GM12874 (cell line): ENCODE measurements at regions not wholly inside any gene's neighbourhood (a gene's known extent, or its start where the extent isn't known, plus 50 kb on each side); places are given as distances from the start of the nearest gene placed in this dataset.

Experiments
- TF ChIP-seq, protein P1 (sequence below): IDR thresholded peaks from 2 replicates; pipeline ENCODE4 v1.5.1; 2011; ENCODE audit warnings: low read depth, mild to moderate bottlenecking, control low read depth, low read length, moderate library complexity; ENCODE audit not compliant: insufficient read depth

DNA sequence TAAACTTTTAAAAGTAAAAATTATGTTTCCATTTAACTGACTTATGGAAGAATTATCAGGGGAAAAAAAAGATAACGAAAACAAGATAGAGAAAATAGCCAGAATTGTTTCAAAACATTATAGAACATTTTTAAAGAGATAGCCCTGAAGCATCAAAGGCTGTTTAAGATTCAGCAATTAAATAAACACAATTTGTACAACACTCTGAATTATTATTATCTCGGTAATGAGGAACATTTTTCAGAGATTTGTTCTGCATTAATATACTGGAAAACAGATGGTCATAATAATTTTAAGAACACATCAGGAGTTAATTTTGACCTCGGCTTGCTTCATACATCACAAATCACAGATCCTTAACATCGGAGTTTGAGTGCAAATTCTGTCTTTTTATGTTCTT, 643.8 kb downstream of the SORCS1 start:
- TF ChIP-seq, protein P1, sequence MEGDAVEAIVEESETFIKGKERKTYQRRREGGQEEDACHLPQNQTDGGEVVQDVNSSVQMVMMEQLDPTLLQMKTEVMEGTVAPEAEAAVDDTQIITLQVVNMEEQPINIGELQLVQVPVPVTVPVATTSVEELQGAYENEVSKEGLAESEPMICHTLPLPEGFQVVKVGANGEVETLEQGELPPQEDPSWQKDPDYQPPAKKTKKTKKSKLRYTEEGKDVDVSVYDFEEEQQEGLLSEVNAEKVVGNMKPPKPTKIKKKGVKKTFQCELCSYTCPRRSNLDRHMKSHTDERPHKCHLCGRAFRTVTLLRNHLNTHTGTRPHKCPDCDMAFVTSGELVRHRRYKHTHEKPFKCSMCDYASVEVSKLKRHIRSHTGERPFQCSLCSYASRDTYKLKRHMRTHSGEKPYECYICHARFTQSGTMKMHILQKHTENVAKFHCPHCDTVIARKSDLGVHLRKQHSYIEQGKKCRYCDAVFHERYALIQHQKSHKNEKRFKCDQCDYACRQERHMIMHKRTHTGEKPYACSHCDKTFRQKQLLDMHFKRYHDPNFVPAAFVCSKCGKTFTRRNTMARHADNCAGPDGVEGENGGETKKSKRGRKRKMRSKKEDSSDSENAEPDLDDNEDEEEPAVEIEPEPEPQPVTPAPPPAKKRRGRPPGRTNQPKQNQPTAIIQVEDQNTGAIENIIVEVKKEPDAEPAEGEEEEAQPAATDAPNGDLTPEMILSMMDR = no peak

DNA sequence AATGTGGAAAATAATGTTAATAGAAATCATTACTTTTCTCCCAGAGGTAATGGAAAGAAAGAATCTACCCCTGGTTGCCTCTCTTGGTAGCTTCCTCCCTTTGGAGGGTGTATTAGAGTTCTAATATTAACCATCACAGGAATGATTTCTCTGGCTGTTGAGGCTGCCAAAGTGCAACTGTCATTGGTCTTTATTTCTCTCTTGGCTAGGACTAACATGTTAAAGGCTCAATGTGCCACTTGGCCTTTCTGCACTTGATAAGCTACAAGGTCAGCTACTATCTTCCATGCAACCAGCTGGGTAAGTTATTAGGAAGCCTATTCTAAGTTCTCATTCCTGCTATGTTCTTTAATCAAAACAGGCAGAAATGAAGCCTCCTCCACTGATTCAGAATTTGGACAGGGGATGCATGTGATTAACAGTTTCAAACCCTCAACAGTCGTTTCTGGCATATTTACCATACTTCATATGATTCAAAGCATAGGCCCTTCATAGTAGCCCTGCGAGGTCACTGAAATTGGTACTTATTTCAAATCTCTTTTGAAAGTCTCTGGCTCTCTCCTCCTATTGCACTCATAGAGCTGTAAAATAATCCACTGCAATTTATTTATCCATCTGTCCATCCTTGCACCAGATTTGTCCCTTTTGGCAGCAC, 645.0 kb downstream of the SORCS1 start:
- TF ChIP-seq, protein P1 = no peak

DNA sequence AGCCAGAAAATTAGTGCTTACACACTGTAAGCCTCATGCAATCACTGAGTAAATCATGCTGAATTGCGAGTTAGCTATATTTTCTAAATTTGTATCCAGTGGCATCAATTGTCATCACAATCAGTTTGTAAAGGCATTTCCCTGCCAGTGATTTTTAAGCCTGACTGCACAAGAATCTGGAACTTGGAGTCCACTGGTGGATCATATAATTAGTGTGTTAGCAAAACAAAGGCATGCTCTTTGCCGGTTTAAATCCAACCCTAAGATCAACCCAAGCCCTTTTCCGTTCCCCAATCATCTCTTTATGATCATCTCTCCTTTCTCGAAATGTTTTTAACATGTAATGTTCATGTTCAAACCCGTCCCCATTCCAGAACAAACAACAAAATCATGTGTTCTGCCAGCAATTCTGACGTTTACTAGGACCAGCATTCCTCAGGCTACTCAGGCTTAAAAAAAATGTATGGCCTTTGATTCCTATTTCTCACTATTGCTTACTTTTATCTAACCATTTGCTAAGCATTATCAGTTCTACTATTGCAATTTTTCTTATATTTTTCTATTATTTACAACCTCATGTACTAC, 649.2 kb downstream of the SORCS1 start:
- TF ChIP-seq, protein P1 = no peak

DNA sequence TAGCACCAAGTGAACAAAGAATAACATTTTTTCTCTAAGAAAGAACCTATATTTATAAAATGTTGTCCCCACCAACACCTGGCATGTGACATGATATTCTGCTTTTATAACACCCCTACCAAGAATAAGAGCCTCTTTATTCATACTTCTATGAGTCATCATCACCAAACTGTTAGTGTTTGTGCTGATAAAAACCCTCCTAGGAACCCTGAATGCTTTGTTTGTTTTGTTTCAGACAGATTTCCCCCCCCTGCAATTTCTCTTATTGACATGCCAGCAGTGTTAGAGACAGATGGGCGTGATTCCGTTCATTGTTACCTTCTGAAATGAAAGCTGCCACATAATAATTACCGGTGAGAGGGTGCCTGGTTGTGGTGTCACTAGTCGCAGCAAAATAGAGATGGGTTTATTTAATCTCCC, 651.1 kb downstream of the SORCS1 start:
- TF ChIP-seq, protein P1 = no peak

DNA sequence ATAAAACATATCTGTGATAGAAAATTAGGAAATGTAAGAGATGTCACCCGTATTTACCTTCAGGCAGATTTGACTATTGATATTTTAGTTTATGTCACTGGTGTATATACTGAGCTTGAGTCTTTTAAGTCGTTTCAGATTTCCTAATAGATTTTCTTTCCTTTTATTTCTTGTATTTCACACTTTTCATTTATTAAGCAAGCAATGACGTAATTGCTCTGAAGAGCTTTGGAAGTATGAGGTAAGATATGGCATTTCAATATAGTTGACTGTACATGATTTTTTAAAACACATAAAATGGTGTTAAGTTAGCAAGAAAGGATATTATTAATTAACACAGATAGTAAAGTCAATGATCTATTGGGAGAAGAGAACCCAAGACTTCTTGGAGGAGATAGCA, 652.6 kb downstream of the SORCS1 start:
- TF ChIP-seq, protein P1 = no peak

DNA sequence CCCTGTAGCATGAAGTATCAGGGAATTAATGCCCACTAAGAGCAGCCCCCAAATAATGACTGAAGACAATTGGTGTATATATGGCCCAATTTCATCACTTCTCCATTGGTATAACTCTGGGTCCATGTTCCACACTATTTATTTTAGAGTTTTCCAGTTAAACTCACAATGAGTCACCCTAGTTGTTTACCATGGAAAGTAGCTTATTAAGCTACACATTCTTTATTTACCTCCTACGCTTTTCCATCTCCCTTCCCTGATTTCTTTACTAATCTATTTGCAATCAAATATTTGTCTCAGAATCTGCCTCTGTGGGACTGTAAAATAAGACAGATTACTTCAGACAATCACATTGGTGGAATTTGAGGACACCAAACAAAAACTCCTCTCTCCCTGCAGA, 655.6 kb downstream of the SORCS1 start:
- TF ChIP-seq, protein P1 = no peak

DNA sequence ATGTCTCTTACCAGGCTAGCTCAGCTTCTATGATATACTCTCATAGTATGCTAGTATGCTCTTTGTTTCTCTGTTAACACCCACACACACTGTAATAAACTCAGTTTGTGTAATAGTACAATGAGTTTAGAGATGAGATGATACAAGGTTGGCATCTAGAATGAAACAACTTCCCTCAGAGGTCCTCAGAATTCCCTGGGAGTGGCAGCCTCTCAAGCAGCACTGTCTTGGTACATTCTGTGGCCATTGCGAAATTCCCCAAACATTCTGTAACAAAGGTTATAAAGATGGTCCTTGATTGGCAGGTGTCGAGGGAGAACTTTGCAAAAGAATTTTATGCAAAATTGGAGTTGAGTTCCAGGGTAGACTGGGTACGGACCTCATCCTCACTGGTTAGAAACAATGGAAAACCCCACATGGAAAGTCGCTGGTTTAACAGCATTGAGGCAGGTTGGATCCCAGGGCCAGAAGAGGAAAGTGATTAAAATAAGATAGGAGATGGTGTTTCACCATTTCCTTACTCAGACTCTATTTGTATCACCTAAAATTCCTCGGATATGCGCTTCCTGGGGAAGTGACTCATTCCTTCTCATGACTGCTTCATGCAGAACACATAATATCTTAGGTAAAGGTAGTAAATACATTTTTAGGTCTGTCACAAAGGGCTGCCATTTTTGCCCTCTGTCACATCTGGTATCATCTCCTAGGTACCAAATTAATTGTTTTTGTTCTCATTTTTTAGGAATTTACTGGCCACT, 657.8 kb downstream of the SORCS1 start:
- TF ChIP-seq, protein P1 = no peak
